Spleen (tissue), 11 donors: ENCODE measurements at regions not wholly inside any gene's neighbourhood (a gene's known extent, or its start where the extent isn't known, plus 50 kb on each side); places are given as distances from the start of the nearest gene placed in this dataset.

ENCODE experiments used
- DNase-seq: peaks from one replicate; pipeline ENCODE4 v3.0.0-alpha.2; 2020
- H3K27ac ChIP-seq, 8 donors: fragments of 200-600 bp; sonication (generic) in 7 of 8; 1 replicate in 4 of 8; 2 replicates in 4 of 8; pipeline versions ENCODE4 v1.5.0 to v1.8.0; 2016 to 2021; ENCODE audit warnings: inconsistent platforms in 4 of 8, mild to moderate bottlenecking in 4 of 8, moderate library complexity in 1 of 8
- H3K27me3 ChIP-seq, 7 donors: fragments of 200-600 bp; sonication (generic) in 6 of 7; replicated peaks in 1 of 7; 1 replicate in 4 of 7; 2 replicates in 3 of 7; pipeline versions ENCODE4 v1.5.0 to v1.8.0; 2016 to 2021; ENCODE audit warnings: inconsistent platforms in 3 of 7, mild to moderate bottlenecking in 1 of 7
- H3K36me3 ChIP-seq, 6 donors: fragments of 200-600 bp; sonication (generic) in 5 of 6; 1 replicate in 4 of 6; 2 replicates in 2 of 6; pipeline versions ENCODE4 v1.5.0 to v1.8.0; 2016 to 2021; ENCODE audit warnings: inconsistent platforms in 2 of 6
- H3K4me1 ChIP-seq, 6 donors: fragments of 200-600 bp; sonication (generic) in 5 of 6; 1 replicate in 3 of 6; 2 replicates in 3 of 6; pipeline versions ENCODE4 v1.5.0 to v1.8.0; 2016 to 2021; ENCODE audit warnings: inconsistent platforms in 3 of 6
- H3K4me3 ChIP-seq, 8 donors: fragments of 200-600 bp; sonication (generic) in 7 of 8; 1 replicate in 4 of 8; 2 replicates in 4 of 8; pipeline versions ENCODE4 v1.5.0 to v1.8.0; 2016 to 2021; ENCODE audit warnings: inconsistent platforms in 4 of 8, mild to moderate bottlenecking in 4 of 8, moderate library complexity in 2 of 8
- H3K9me3 ChIP-seq, 8 donors: fragments of 200-600 bp; sonication (generic) in 7 of 8; 1 replicate in 4 of 8; 2 replicates in 4 of 8; pipeline versions ENCODE4 v1.5.0 to v1.8.0; 2016 to 2021; ENCODE audit warnings: inconsistent platforms in 4 of 8
- POLR2A ChIP-seq, 3 donors: fragments of 450-650 bp; IDR thresholded peaks; one replicate each; pipeline ENCODE4 v1.5.1; 2017; ENCODE audit warnings: antibody characterized with exemption in 3 of 3, mild to moderate bottlenecking in 1 of 3
- POLR2AphosphoS5 ChIP-seq, 3 donors: sonication (generic); formaldehyde crosslinking; IDR thresholded peaks; one replicate each; pipeline ENCODE4 v1.5.1; 2017; ENCODE audit warnings: antibody characterized with exemption in 3 of 3
- WGBS, 5 donors: extraction: QIAGEN DNeasy Blood & Tissue Kit in 3 of 5; methylation state at CpG; one replicate each; pipeline versions ENCODE4 v1.1.5 to v1.1.7; 2013 to 2018; 5-methylcytosine and 5-hydroxymethylcytosine counted together
- intact Hi-C: fragments of 100-400 bp; cut with DNase I; formaldehyde crosslinking; loops from one replicate; pipeline ENCODE4 v1.15.0; 2023; ENCODE audit warnings: low total_unique reads
- TF ChIP-seq, protein P1 (sequence below), 11 experiments: fragments of 200-600 bp in 7 of 11; fragments of 450-650 bp in 4 of 11; sonication (generic) in 4 of 11; IDR thresholded peaks in 8 of 11; conservative IDR thresholded peaks in 3 of 11; 1 replicate in 7 of 11; 2 replicates in 4 of 11; pipeline versions ENCODE4 v1.4.0 to v1.8.0; 2016 to 2021; ENCODE audit warnings: antibody characterized with exemption in 11 of 11, inconsistent platforms in 4 of 11, mild to moderate bottlenecking in 1 of 11
- donor health status: healthy with polysubstance abuse.
- donor health status: DM: no; HTN: no; CAD: no; lungs with moderate emphysema.
- donor health status: DM: no; HTN: no; CAD: no.
- donor health status: Bipolar disorder and iron deficiency.
- donor health status: healthy.
- donor health status: DM: no; HTN: no; CAD: no.
- donor health status: DM: yes; HTN: yes; CAD: no.

DNA sequence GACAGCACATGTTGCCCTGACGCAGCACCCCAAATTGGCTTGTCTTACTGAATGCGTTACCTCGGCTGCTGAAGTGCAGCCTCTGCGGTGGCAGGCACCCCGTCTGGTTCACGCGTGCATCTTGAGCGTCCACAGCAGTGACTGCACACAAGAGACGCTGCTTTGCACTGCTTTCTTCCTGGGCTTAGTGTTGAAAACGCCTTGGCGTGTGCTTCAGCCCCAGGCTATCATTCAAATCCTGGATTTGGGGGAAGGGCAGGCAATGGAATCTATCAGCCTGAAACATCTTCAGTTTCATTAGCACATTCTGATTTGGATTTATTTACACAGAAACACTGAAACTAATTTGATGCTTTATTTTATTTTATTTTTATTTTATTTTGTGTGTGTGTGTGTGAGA is 342.7 kb downstream of the SMOC2 start:
- TF ChIP-seq, protein P1, sequence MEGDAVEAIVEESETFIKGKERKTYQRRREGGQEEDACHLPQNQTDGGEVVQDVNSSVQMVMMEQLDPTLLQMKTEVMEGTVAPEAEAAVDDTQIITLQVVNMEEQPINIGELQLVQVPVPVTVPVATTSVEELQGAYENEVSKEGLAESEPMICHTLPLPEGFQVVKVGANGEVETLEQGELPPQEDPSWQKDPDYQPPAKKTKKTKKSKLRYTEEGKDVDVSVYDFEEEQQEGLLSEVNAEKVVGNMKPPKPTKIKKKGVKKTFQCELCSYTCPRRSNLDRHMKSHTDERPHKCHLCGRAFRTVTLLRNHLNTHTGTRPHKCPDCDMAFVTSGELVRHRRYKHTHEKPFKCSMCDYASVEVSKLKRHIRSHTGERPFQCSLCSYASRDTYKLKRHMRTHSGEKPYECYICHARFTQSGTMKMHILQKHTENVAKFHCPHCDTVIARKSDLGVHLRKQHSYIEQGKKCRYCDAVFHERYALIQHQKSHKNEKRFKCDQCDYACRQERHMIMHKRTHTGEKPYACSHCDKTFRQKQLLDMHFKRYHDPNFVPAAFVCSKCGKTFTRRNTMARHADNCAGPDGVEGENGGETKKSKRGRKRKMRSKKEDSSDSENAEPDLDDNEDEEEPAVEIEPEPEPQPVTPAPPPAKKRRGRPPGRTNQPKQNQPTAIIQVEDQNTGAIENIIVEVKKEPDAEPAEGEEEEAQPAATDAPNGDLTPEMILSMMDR (IDR thresholded peaks at IDR 0.05 in 8 of 11, conservative IDR thresholded peaks at IDR 0.05 in 3 of 11): no peak
- TF ChIP-seq POLR2AphosphoS5 (IDR thresholded peaks at IDR 0.05): no peak
- no peak for TF ChIP-seq POLR2A (IDR thresholded peaks at IDR 0.05)
- Histone ChIP-seq H3K4me1 (no peaks in the 10 kb centered on the region), H3K9me3 (peaks cover 0 to 9% (median 0%) of the 10 kb centered on the region in 8 donors), H3K4me3 (no peak overlapping the region), H3K27me3 (peaks cover 0 to 7% (median 0%) of the 10 kb centered on the region in 7 donors), H3K36me3 (no peaks in the 10 kb centered on the region), H3K27ac (no peak overlapping the region)
- DNase-seq: no peak
- intact Hi-C loops: no loop called here
- WGBS, 5 donors: 82 to 95% (median 91%) methylated on average over 11 of the region's 11 CpGs

DNA sequence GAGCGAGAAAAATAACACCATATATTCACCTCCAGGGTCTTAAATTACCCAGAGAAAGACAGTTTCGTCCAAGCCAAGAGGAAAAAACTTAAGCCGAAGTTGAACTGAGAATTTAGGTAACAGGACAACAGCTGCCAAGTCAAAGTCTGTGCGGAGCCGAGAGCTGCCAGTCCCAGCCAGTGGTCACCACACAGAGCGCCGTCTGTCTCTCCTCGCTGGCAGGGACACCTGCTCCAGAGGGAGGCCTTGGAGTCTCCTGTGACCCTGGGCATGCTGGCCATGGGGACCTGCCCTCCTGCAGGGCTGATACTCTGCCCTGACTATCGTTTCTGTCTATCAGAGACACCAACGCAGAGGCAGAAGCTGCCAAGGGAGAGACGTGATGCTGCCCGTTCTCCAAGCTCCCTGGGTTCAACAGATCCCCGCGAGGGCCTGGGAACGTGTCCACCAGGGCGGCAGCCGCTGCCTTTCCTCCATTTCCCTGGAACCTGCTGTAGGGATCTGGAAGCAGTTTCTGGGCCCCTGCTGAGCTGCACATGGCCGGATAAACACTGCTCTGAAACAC is 341.3 kb downstream of the SMOC2 start:
- WGBS, 5 donors: 75 to 80% (median 77%) methylated on average over 13 to 18 of the region's 18 CpGs
- H3K36me3 ChIP-seq: no peaks in the 10 kb centered on the region
- H3K4me3 ChIP-seq: no peak overlapping the region
- H3K9me3 ChIP-seq: peaks cover 0 to 9% (median 0%) of the 10 kb centered on the region in 8 donors
- no peaks in the 10 kb centered on the region for H3K4me1 ChIP-seq
- H3K27me3 ChIP-seq: peaks cover 0 to 16% (median 0%) of the 10 kb centered on the region in 7 donors
- TF ChIP-seq POLR2A (IDR thresholded peaks at IDR 0.05) (no peak), POLR2AphosphoS5 (IDR thresholded peaks at IDR 0.05) (no peak)
- TF ChIP-seq, protein P1 (IDR thresholded peaks at IDR 0.05 in 8 of 11, conservative IDR thresholded peaks at IDR 0.05 in 3 of 11): no peak
- intact Hi-C loops: no loop called here
- H3K27ac ChIP-seq: no peak overlapping the region
- DNase-seq: no peak

DNA sequence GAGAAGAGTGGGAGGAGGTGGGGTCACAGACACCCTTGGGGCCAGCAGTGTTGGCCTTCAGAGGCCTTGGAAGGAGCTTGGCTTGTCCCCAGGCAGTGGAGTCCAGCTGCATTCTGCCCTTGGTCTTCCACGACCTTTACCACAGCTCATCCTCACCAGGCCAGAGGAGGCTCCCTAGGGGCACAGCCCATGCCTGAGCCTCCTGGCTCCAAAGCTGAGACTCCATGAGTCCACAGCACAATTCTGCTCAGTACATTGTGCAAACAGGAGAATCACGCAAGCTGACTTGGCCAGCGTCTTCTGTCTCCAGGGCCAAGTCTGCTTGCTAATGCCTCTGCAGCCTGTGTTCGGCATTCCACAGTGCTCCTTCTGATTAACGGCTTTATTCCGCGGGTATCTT is 337.2 kb downstream of the SMOC2 start:
- Histone ChIP-seq H3K9me3 (peaks cover 0 to 30% (median 21%) of the 10 kb centered on the region in 8 donors), H3K27ac (no peak overlapping the region), H3K36me3 (no peaks in the 10 kb centered on the region), H3K27me3 (peaks cover 0 to 9% (median 0%) of the 10 kb centered on the region in 7 donors), H3K4me1 (no peaks in the 10 kb centered on the region), H3K4me3 (no peak overlapping the region)
- no peak for TF ChIP-seq POLR2AphosphoS5 (IDR thresholded peaks at IDR 0.05)
- no peak for TF ChIP-seq POLR2A (IDR thresholded peaks at IDR 0.05)
- TF ChIP-seq, protein P1 (IDR thresholded peaks at IDR 0.05 in 8 of 11, conservative IDR thresholded peaks at IDR 0.05 in 3 of 11): no peak
- intact Hi-C loops: no loop called here
- 57 to 81% (median 73%) methylated on average over 7 of the region's 7 CpGs for WGBS, 5 donors
- DNase-seq: no peak

DNA sequence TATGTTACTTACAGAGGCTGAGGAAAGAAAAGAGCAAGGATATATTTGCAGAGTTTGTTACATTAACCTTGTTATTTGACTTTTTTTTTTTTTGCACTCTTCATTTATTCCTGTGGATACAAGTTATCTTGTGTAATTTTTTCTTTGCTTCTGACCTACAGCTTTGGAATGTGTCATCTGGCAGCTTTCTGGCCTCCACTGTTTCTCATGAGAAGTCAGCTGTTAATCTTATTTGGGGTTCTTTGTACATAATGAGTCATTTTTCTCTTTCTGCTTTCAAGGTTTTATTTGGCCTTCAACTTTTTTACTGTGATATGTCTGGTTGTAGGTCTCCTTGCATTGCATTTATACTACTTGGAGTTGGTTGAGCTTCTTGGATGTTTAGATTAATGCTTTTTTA is 333.4 kb downstream of the SMOC2 start:
- intact Hi-C loops: no loop called here
- no peaks in the 10 kb centered on the region for H3K36me3 ChIP-seq
- H3K9me3 ChIP-seq: peaks cover 0 to 63% (median 46%) of the 10 kb centered on the region in 8 donors
- TF ChIP-seq, protein P1 (IDR thresholded peaks at IDR 0.05 in 8 of 11, conservative IDR thresholded peaks at IDR 0.05 in 3 of 11): no peak
- no peak for TF ChIP-seq POLR2A (IDR thresholded peaks at IDR 0.05)
- no peak for TF ChIP-seq POLR2AphosphoS5 (IDR thresholded peaks at IDR 0.05)
- no peak overlapping the region for H3K27ac ChIP-seq
- peaks cover 0 to 9% (median 0%) of the 10 kb centered on the region in 7 donors for H3K27me3 ChIP-seq
- H3K4me1 ChIP-seq: no peaks in the 10 kb centered on the region
- no peak overlapping the region for H3K4me3 ChIP-seq
- DNase-seq: no peak
